WTC11 (cell line): ENCODE measurements at regions not wholly inside any gene's neighbourhood (a gene's known extent, or its start where the extent isn't known, plus 50 kb on each side); places are given as distances from the start of the nearest gene placed in this dataset.

ENCODE experiments used
- ATAC-seq: fragments of 200-7000 bp; cut with Tn5 transposase; 2 replicates; pipeline ENCODE4 v1.10.0; 2021; ENCODE audit warnings: mild to moderate bottlenecking, moderate library complexity
- CTCF ChIA-PET: fragments of 300-600 bp; sonication (Branson Sonifier 250); formaldehyde crosslinking; loops from one replicate; lab custom pipeline; 2021; ENCODE audit warnings: antibody characterized with exemption; lab: Charles Lee
- POLR2A ChIA-PET: fragments of 350-600 bp; sonication (Branson Sonifier 250); formaldehyde crosslinking; loops from one replicate; lab custom pipeline; 2021; ENCODE audit warnings: antibody characterized with exemption; lab: Charles Lee
- DNase-seq: peaks from one replicate; pipeline ENCODE4 v3.0.0; 2021; ENCODE audit warnings: low spot score
- H3K27ac Mint-ChIP-seq: 2 replicates; pipeline ENCODE4 v1.8.0; 2021; ENCODE audit warnings: mixed read lengths
- H3K27me3 Mint-ChIP-seq: 2 replicates; pipeline ENCODE4 v1.8.0; 2021; ENCODE audit warnings: low read depth, mild to moderate bottlenecking, moderate library complexity, mixed read lengths
- H3K36me3 Mint-ChIP-seq: 2 replicates; pipeline ENCODE4 v1.8.0; 2021; ENCODE audit warnings: mixed read lengths
- H3K4me1 Mint-ChIP-seq: 2 replicates; pipeline ENCODE4 v1.8.0; 2022; ENCODE audit warnings: mixed read lengths
- H3K4me3 Mint-ChIP-seq: 2 replicates; pipeline ENCODE4 v1.8.0; 2021; ENCODE audit warnings: mild to moderate bottlenecking, moderate library complexity, mixed read lengths
- H3K9me3 Mint-ChIP-seq: 2 replicates; pipeline ENCODE4 v1.8.0; 2021; ENCODE audit warnings: mixed read lengths
- ATF1 ChIP-seq: sonication (generic); formaldehyde crosslinking; IDR thresholded peaks from 2 replicates; pipeline ENCODE4 v1.8.1; 2023; ENCODE audit warnings: mild to moderate bottlenecking, moderate library complexity, missing genetic modification reagents
- CBFB ChIP-seq: sonication (generic); formaldehyde crosslinking; IDR thresholded peaks from 2 replicates; pipeline ENCODE4 v1.8.1; 2022; ENCODE audit warnings: mild to moderate bottlenecking, low read depth, missing genetic modification reagents
- CREB1 ChIP-seq: sonication (generic); formaldehyde crosslinking; IDR thresholded peaks from 2 replicates; pipeline ENCODE4 v1.8.0; 2023; ENCODE audit warnings: mild to moderate bottlenecking, missing genetic modification reagents
- EMX1 ChIP-seq: fragments of 250-450 bp; sonication (Bioruptor Pico); IDR thresholded peaks from 2 replicates; pipeline ENCODE4 v1.8.0; 2021; ENCODE audit warnings: mild to moderate bottlenecking
- GABPB1 ChIP-seq: sonication (generic); formaldehyde crosslinking; IDR thresholded peaks from 2 replicates; pipeline ENCODE4 v1.8.1; 2023; ENCODE audit warnings: mild to moderate bottlenecking, missing genetic modification reagents
- GRHL2 ChIP-seq: fragments of 250-450 bp; sonication (Bioruptor Pico); IDR thresholded peaks from 2 replicates; pipeline ENCODE4 v1.8.0; 2022; ENCODE audit warnings: mild to moderate bottlenecking, moderate library complexity; ENCODE audit not compliant: insufficient replicate concordance, severe bottlenecking
- HMGXB4 ChIP-seq: sonication (generic); formaldehyde crosslinking; IDR thresholded peaks from 2 replicates; pipeline ENCODE4 v1.8.1; 2023; ENCODE audit warnings: mild to moderate bottlenecking, moderate library complexity, missing genetic modification reagents
- JAZF1 ChIP-seq: fragments of 250-450 bp; sonication (Bioruptor Pico); IDR thresholded peaks from 2 replicates; pipeline ENCODE4 v1.9.0; 2021; ENCODE audit warnings: moderate library complexity, mild to moderate bottlenecking, inconsistent platforms
- JUN ChIP-seq: sonication (generic); formaldehyde crosslinking; IDR thresholded peaks from 2 replicates; pipeline ENCODE4 v1.8.0; 2023; ENCODE audit warnings: mild to moderate bottlenecking, missing genetic modification reagents
- MXD4 ChIP-seq: fragments of 250-450 bp; sonication (Bioruptor Pico); IDR thresholded peaks from 2 replicates; pipeline ENCODE4 v1.8.0; 2021; ENCODE audit warnings: mild to moderate bottlenecking, moderate library complexity, borderline replicate concordance
- NFE2L1 ChIP-seq: sonication (generic); formaldehyde crosslinking; IDR thresholded peaks from 2 replicates; pipeline ENCODE4 v1.8.1; 2023; ENCODE audit warnings: missing genetic modification reagents
- TCF7 ChIP-seq: sonication (generic); formaldehyde crosslinking; IDR thresholded peaks from 2 replicates; pipeline ENCODE4 v1.8.0; 2022; ENCODE audit warnings: mild to moderate bottlenecking, low read depth, missing genetic modification reagents, moderate library complexity
- TEAD1 ChIP-seq: sonication (generic); formaldehyde crosslinking; IDR thresholded peaks from 2 replicates; pipeline ENCODE4 v1.8.0; 2022; ENCODE audit warnings: mild to moderate bottlenecking, missing genetic modification reagents
- ZBTB43 ChIP-seq: sonication (generic); formaldehyde crosslinking; IDR thresholded peaks from 2 replicates; pipeline ENCODE4 v1.8.1; 2023; ENCODE audit warnings: mild to moderate bottlenecking, missing genetic modification reagents
- ZNF219 ChIP-seq: sonication (generic); formaldehyde crosslinking; IDR thresholded peaks from 2 replicates; pipeline ENCODE4 v1.8.0; 2023; ENCODE audit warnings: missing genetic modification reagents, mild to moderate bottlenecking, borderline replicate concordance
- ZNF281 ChIP-seq: sonication (generic); formaldehyde crosslinking; IDR thresholded peaks from 2 replicates; pipeline ENCODE4 v1.8.0; 2023; ENCODE audit warnings: mild to moderate bottlenecking, missing genetic modification reagents

GRCh38 chr5:174235221-174236011, 189.9 kb downstream of the NSG2 start:
- Mint-ChIP-seq H3K27ac (no peak overlapping the region), H3K4me1 (no peaks in the 10 kb centered on the region), H3K4me3 (no peak overlapping the region), H3K9me3 (peaks cover 14% of the 10 kb centered on the region), H3K36me3 (peaks cover 8% of the 10 kb centered on the region), H3K27me3 (peaks cover 3% of the 10 kb centered on the region; the same call in 1 of the 2 replicates)
- ChIA-PET CTCF (no interaction called here), POLR2A (no interaction called here)
- ATAC-seq (no peak), DNase-seq (no peak)
- no peak for TF ChIP-seq ATF1 (CRISPR knock-in tag)

- peaks cover 3% of the 10 kb centered on the region; the same call in 1 of the 2 replicates for H3K27me3 Mint-ChIP-seq
- CTCF ChIA-PET = no interaction called here
Measured at GRCh38 chr5:174236070-174236469, 190.6 kb downstream of the NSG2 start.

GRCh38 chr5:174239718-174240117, 194.2 kb downstream of the NSG2 start:
- ChIA-PET POLR2A (no interaction called here), CTCF (no interaction called here)
- Mint-ChIP-seq H3K27ac (no peak overlapping the region), H3K36me3 (peaks cover 8% of the 10 kb centered on the region), H3K4me1 (no peaks in the 10 kb centered on the region), H3K4me3 (no peak overlapping the region), H3K27me3 (peaks cover 8% of the 10 kb centered on the region; the same call in 1 of the 2 replicates), H3K9me3 (peaks cover 25% of the 10 kb centered on the region)
- TF ChIP-seq ZBTB43 (CRISPR knock-in tag) (no peak), ZNF281 (CRISPR knock-in tag) (no peak), CBFB (no peak)
- DNase-seq (no peak), ATAC-seq (no peak)

More at GRCh38 chr5:174236070-174236469, 190.6 kb downstream of the NSG2 start:
- peaks cover 8% of the 10 kb centered on the region for H3K36me3 Mint-ChIP-seq
- ATAC-seq (no peak), DNase-seq (no peak)
- H3K4me1 Mint-ChIP-seq = no peaks in the 10 kb centered on the region
- TF ChIP-seq HMGXB4 (CRISPR knock-in tag) = no peak
- TF ChIP-seq JAZF1 (CRISPR knock-in tag) = no peak
- no peak for TF ChIP-seq GRHL2 (CRISPR knock-in tag)
- no peak for TF ChIP-seq NFE2L1 (CRISPR knock-in tag)
- no peak for TF ChIP-seq CREB1 (CRISPR knock-in tag)
- no peak for TF ChIP-seq ZNF219 (CRISPR knock-in tag)
- no peak for TF ChIP-seq JUN (CRISPR knock-in tag)
- TF ChIP-seq TCF7 = no peak
- TF ChIP-seq GABPB1 (CRISPR knock-in tag) = no peak
- no peak for TF ChIP-seq EMX1
- no peak for TF ChIP-seq TEAD1 (CRISPR knock-in tag)
- no peak for TF ChIP-seq MXD4
- TF ChIP-seq ZNF281 (CRISPR knock-in tag) = no peak
- TF ChIP-seq, all 79 proteins: peak for 0
- POLR2A ChIA-PET = no interaction called here
- no peak overlapping the region for H3K27ac Mint-ChIP-seq
- H3K4me3 Mint-ChIP-seq = no peak overlapping the region
- peaks cover 14% of the 10 kb centered on the region for H3K9me3 Mint-ChIP-seq
